Psoas muscle (tissue), 7 donors: ENCODE measurements at regions not wholly inside any gene's neighbourhood (a gene's known extent, or its start where the extent isn't known, plus 50 kb on each side); places are given as distances from the start of the nearest gene placed in this dataset.

ENCODE experiments used
- ATAC-seq, 4 donors: fragments of 200-7000 bp; cut with Tn5 transposase; one replicate each; pipeline ENCODE4 v1.9.1; 2020; ENCODE audit warnings: moderate library complexity in 3 of 4, mild to moderate bottlenecking in 2 of 4
- DNase-seq, 2 donors: peaks; one replicate each; pipeline ENCODE4 v3.0.0-alpha.2; 2020
- H3K27ac ChIP-seq: fragments of 200-600 bp; one replicate; pipeline ENCODE4 v1.8.0; 2022
- H3K27me3 ChIP-seq, 3 donors: fragments of 200-600 bp in 1 of 3; one replicate each; pipeline versions ENCODE4 v1.6.1 to v1.8.0; 2013 to 2022; ENCODE audit warnings: low read length in 2 of 3, mild to moderate bottlenecking in 2 of 3, moderate library complexity in 1 of 3; ENCODE audit not compliant: insufficient read depth in 3 of 3
- H3K36me3 ChIP-seq, 2 donors: fragments of 200-600 bp in 1 of 2; one replicate each; pipeline versions ENCODE4 v1.6.1 to v1.8.0; 2013 to 2022; ENCODE audit warnings: low read depth in 1 of 2, mild to moderate bottlenecking in 1 of 2, moderate library complexity in 1 of 2; ENCODE audit not compliant: insufficient read depth in 1 of 2
- H3K4me1 ChIP-seq: fragments of 200-600 bp; one replicate; pipeline ENCODE4 v1.8.0; 2022
- H3K4me3 ChIP-seq: fragments of 200-600 bp; one replicate; pipeline ENCODE4 v1.8.0; 2022; ENCODE audit warnings: mild to moderate bottlenecking
- H3K9me3 ChIP-seq: fragments of 200-600 bp; one replicate; pipeline ENCODE4 v1.8.0; 2022
- CTCF ChIP-seq: fragments of 200-600 bp; IDR thresholded peaks from one replicate; pipeline ENCODE4 v1.8.0; 2022; ENCODE audit warnings: antibody characterized with exemption
- WGBS, 3 donors: extraction: QIAGEN DNeasy Blood & Tissue Kit; methylation state at CpG; one replicate each; pipeline versions ENCODE4 v1.1.6 to v1.1.7; 2013; 5-methylcytosine and 5-hydroxymethylcytosine counted together
- intact Hi-C, 2 donors: fragments of 100-400 bp; cut with DNase I; formaldehyde crosslinking; loops; one replicate each; pipeline versions ENCODE4 v1.11.0 to v1.14.2; 2022
- donor health status: healthy with polysubstance abuse.
- donor health status: DM: no; HTN: no; CAD: no; lungs with moderate emphysema.
- donor health status: Bipolar disorder and iron deficiency.
- donor health status: healthy.
- donor health status: DM: yes; HTN: yes; CAD: no.
- donor health status: DM: no; HTN: no; CAD: no.
- donor health status: DM: yes; HTN: yes; CAD: no.

DNA sequence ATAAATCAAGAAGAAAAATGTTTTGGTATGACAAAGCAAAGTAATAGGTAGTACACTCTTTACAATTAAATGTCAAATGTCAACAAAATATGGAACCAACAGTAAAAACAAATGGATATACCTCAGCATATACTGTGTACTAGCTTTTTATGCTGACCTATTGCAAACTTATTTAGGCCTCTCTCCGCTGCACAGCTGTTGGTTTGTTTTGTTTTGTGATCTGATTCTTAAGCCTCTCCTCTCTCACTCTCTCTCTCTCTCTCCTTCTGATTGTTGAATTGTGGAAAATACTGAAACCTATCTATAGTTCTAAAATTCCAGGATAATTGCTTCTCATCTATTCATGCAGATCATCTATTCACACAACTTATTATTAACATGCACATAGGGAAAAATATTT is 154.9 kb upstream of the ARHGAP28 start:
- no peak overlapping the region for H3K27ac ChIP-seq
- intact Hi-C loops = no loop called here
- 85 to 96% (median 88%) methylated on average over 1 of the region's 1 CpG for WGBS, 3 donors
- no peak for TF ChIP-seq CTCF
- no peak overlapping the region for H3K4me3 ChIP-seq
- ATAC-seq (no peak), DNase-seq (no peak)
- H3K9me3 ChIP-seq = no peaks in the 10 kb centered on the region
- no peaks in the 10 kb centered on the region for H3K36me3 ChIP-seq
- no peaks in the 10 kb centered on the region for H3K4me1 ChIP-seq
- no peaks in the 10 kb centered on the region for H3K27me3 ChIP-seq

DNA sequence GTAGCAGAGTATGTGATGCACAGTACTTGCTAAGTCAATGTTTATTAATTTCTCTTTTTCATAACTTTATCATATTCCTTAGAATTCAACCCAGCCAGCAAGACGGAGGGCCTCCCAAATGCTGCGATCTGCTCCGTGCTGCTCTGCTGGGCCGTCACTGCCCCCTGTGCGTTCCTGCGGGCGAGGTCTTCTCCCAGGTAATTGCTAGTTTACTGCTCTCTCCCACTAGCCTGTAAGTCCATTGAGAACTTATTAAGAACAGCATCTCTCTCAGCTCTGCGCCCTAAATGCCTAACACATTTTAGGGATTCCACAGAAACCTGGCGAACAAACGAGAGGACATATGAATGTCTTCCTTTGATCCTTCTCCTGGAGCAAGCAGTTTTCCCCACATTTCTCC is 153.6 kb upstream of the ARHGAP28 start:
- Histone ChIP-seq H3K27ac (no peak overlapping the region), H3K9me3 (no peaks in the 10 kb centered on the region), H3K36me3 (no peaks in the 10 kb centered on the region), H3K4me1 (no peaks in the 10 kb centered on the region), H3K4me3 (no peak overlapping the region), H3K27me3 (no peaks in the 10 kb centered on the region)
- intact Hi-C loops = no loop called here
- DNase-seq (no peak), ATAC-seq (no peak)
- WGBS, 3 donors = 92 to 96% (median 93%) methylated on average over 10 of the region's 10 CpGs
- TF ChIP-seq CTCF = no peak

DNA sequence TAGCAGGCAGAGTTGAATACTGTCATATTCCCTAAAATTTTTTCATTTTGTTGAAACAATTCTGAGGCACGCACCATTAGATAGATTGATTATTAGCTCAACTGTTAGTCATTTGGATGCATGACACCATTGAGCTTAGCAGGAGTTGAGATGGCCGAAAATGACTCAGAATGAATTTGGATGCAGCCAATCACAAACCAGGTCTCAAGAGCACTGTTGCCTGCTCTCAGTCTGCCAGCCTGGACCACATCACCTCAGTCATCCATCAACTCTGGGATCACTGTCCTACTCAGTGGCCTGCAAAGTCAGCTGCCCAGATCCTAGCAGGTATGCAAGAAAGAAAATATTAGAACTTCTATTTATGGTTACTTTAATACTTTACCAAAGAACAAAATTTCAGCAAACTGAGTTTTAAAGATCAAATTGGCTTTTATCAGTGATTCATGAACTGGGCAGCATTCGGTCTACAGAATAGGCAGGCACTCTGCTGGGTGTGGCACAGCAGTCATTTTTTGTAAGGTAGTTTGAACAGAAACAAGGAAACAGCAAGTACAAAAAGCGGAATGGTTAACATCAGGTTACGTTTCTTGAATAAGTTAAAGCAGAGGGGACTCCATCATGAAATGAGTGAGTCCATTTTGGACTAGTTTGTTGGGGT is 152.7 kb upstream of the ARHGAP28 start:
- Histone ChIP-seq H3K27ac (no peak overlapping the region), H3K36me3 (no peaks in the 10 kb centered on the region), H3K4me3 (no peak overlapping the region), H3K27me3 (no peaks in the 10 kb centered on the region), H3K4me1 (no peaks in the 10 kb centered on the region), H3K9me3 (no peaks in the 10 kb centered on the region)
- intact Hi-C loops = no loop called here
- 93 to 97% (median 93%) methylated on average over 5 of the region's 5 CpGs for WGBS, 3 donors
- TF ChIP-seq CTCF = no peak
- no peak for ATAC-seq
- DNase-seq = no peak

DNA sequence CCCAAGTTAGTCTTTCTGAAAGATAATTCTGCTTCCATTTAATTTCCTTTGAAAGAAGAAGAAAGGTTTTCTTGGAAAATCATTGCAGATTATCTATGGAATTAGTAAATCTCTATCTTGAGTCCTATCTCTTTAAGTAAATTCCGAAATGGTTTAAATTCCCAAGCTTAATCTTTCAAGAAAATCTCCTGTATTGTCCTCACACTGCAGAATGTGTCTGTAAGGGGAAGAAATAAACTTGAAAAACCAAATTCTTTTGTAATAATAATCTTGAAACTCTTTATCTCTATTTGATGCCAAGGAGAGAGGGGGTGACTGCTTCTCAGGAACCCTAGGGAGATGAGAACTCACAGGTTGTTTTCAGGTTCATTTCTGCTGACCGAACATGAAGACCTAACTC is 150.8 kb upstream of the ARHGAP28 start:
- H3K4me1 ChIP-seq = no peaks in the 10 kb centered on the region
- DNase-seq (no peak), ATAC-seq (no peak)
- H3K27ac ChIP-seq = no peak overlapping the region
- H3K36me3 ChIP-seq = no peaks in the 10 kb centered on the region
- 81 to 84% (median 82%) methylated on average over 2 of the region's 2 CpGs for WGBS, 3 donors
- H3K9me3 ChIP-seq = no peaks in the 10 kb centered on the region
- TF ChIP-seq CTCF = no peak
- H3K27me3 ChIP-seq = no peaks in the 10 kb centered on the region
- intact Hi-C loops = no loop called here
- no peak overlapping the region for H3K4me3 ChIP-seq

GRCh38 chr18:6579486-6579885 is 150.0 kb upstream of the ARHGAP28 start:
- no peak for TF ChIP-seq CTCF
- ATAC-seq = no peak
- Histone ChIP-seq H3K27me3 (no peaks in the 10 kb centered on the region), H3K4me1 (no peaks in the 10 kb centered on the region), H3K27ac (no peak overlapping the region), H3K36me3 (no peaks in the 10 kb centered on the region), H3K4me3 (no peak overlapping the region), H3K9me3 (no peaks in the 10 kb centered on the region)
- no peak for DNase-seq
- WGBS, 3 donors = 53 to 72% (median 69%) methylated on average over 5 of the region's 5 CpGs
- intact Hi-C loops = no loop called here
